ENCODE measurements at regions not wholly inside any gene's neighbourhood (a gene's known extent, or its start where the extent isn't known, plus 50 kb on each side); places are given as distances from the start of the nearest gene placed in this dataset.

DNA sequence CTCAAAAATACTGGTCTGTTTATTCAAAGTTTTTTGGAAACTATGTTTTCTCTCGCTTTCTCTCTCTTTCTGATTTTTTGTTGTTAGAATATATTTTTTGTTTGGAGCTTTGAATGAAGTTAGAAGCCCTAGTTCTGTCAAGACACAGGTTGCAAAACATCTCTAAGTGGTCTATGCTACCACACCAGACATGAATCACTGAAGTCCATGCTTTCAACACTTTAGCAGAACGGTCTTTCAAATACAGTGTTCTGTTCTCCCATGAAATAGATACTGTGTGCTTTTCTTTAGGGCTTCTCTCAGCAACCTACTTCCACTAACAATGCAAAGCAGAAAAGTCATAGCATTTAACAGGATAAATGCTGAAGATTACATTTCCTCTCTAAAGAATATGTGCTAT is 392.5 kb downstream of the TMEM167A start:
- DNase-seq, result no peak

DNA sequence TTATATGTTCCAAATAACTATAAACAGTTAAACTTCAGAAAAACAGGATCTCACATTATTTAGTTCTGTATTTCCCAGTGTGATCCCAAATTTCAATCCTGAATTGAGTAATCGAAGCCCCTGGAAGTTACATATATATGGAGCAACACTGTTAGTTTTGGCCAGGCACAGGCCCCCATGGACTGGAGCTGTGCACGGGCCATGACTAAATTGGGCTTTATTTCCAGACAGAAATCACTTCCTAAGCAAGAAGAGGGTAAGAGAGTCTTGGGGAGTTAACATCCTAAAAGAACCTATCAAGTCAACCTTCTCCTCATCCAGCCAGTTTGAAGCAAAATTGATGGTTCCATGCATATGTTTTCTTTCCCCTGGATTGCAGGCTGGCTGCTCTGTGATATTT is 393.0 kb downstream of the TMEM167A start:
- DNase-seq, result no peak

DNA sequence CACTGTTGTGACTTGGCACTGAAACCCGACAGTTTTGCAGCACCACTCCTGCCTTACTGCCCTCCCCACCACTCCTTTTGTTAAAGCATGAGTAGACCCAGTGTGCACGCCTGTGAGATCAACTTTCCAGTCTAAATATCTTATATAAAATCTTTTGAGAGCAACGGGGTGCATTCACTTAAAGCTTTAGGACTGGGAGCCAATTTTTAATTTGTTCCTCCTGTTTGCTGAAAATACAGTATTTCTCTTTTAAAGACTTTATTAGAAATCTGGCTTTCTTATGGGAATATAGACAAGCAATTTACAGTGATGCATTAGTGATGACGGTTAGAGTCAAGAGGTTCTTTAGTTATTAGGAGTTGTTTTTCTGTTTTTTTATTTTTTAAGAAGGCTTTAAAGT is 397.5 kb downstream of the TMEM167A start:
- DNase-seq, result no peak

DNA sequence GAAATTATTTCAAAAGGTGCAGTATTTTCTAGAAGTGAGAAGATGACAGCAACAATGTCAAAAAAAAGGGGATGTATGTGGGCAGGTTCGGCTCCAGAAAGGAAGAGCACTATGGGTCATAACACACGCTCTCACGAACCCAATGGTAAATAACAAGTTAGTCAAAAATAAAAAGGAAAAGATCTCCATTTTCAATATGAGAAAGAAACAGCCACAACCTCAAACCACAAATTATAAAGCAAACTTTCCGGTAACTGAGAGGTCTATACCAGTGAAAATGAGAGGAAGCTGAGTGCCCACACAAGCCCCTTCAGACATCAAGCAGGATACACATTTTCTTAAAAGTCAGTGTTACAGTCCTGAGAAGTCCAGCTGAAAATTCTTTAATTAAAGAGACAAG is 398.5 kb upstream of the RPS23 start:
- peak; percentile 25 for DNase-seq

DNA sequence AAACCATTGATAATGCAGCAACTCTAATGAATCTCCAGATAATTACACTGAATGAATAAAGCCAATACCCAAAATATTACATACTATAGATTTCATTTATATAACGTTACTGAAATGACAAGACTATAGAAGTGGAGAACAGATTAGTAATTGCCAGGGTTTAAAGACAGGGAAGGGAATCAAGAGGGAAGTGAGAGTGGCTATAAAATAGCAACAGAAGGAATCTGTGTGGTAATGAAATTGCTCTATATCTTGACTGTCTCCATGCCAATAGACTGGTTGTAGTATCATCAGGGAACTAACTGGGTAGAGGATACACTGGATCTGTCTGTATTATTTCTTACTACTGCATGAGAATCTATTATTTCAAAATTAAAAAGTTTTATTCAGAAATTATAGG is 396.5 kb upstream of the RPS23 start:
- no peak for DNase-seq

DNA sequence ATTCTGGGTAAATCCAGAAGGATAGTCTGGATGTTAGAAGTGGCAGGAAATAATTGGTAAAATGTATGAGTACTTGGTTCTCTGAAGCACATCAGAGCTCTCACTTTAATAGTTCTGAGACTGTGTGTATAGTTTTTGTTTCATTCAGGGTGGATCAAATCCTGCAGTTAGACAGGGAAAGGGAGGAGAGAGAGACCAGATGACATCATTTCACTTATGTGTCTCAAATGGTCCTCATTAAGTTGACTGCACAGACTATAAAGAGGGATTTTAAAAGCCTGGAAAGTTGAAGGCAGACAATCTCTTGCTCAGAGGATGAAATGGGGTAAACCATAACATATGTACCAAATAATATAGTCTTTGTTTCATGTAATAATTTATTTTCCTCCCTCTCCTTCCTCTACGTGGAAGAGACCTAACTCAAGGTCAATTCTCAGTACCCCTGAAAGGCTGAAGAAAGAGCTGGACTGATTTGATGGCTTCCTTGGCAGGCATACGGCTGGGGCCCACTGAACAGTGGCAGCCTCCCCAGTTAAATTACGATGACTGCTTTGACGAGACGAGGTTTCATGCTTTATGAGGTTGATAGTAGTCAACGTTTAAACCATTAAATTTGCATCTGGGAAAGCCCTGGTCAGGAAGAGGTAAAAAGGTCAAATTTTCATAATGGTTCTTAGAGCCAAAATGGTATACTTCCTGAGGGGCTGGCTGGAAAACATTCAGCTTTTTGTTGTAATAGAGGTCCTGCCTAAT is 395.1 kb upstream of the RPS23 start:
- DNase-seq, result no peak

DNA sequence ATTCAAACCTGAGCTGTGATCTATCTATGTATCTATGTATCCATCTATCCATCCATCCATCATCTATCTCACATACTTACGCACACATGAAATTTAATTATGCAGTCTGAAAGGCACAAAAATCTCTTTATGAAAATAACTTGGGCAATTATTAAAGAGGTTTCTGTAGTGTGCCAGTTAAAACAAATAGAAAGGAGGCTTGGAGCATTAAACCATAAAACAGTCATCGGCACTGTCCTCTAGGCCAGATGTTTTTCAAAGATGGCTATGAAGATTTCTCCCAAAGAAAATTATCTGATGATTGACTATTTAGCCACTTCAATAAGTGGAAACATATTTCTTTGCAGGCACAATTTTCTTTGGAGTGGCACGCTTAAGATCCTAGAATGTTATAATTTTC is 392.5 kb upstream of the RPS23 start:
- no peak for DNase-seq

- DNase-seq, result no peak
Measured at GRCh38 chr5:82669720-82670119, 391.6 kb upstream of the RPS23 start.

DNA sequence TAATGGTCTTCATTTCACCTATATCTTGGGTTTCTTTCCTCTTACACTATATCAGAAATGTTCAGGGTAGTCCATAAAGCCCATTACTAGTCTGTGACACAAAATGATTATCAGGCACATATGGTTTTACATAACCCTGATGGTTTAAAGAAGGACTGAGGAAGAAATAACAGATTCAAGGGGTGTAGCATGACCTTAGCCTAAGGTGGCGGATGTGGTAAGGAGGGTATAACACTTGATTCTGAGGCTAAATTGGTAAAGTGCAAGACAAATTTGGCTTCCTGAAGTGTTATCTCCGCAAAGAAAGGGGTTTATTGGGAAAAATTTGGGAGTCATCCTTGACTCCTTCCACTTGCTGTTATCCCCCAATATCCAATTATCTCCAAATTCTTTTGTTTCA is 388.2 kb upstream of the RPS23 start:
- no peak for DNase-seq

- no peak for DNase-seq
Measured at GRCh38 chr5:82664732-82665131, 386.6 kb upstream of the RPS23 start.

DNA sequence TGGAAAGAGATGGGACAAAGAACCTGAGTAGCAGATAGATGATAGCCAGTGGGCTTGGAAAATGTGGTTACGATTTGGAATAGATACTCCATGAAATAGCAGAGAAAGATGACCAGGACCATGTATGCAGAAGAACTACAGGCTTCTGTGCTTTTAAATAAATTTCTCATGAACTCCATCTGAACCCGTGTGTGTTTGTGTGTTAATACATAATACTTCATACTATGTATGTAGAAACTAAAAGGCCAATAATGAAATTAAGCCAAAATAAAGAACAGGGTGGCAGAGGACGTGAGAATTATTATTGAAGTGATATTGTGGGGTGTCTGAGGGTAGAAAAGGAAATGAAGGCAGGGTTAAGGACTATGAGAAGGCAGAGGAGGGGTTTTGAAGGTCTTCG is 385.1 kb upstream of the RPS23 start:
- DNase-seq, result no peak

DNA sequence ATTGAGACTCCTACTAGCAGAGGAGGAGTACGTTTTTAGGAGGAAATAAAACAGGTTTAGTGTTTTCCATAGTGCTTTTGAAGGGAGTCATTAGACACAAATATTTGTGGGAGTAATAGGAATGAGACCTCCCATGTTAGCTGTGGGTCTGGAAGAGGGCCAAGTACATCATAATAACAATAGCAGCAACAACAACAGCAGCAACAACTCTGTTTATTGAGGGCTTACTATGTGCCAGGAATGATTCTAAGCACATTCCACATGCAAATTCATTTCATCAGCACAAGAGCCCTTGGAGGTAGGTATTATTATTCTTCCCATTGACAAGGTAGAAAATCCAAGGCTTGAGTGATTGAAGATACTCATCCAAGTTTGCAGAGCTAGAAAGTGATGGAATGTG is 384.2 kb upstream of the RPS23 start:
- no peak for DNase-seq

- no peak for DNase-seq
Measured at GRCh38 chr5:82661933-82662332, 383.8 kb upstream of the RPS23 start.

- no peak for DNase-seq
Measured at GRCh38 chr5:82661462-82661861, 383.3 kb upstream of the RPS23 start.

DNA sequence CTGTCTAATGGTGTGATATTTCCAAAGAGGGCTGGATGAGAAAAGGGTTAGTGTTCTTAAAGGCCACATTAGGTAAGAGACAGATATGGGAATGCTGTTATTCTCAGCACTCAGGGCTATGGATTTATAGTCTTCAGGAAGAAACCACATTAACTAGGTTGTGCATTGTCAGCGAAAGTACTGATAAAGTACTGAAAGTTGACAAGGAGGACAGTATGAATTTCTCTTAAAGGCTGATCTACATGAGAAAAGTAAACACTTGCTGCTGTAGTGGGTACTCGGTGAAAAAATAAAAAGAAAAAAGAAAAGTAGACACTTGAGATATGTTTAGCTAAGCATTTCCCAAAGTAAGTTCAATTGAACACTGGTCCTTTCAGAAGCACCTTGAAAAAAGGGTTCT is 381.0 kb upstream of the RPS23 start:
- no peak for DNase-seq

DNA sequence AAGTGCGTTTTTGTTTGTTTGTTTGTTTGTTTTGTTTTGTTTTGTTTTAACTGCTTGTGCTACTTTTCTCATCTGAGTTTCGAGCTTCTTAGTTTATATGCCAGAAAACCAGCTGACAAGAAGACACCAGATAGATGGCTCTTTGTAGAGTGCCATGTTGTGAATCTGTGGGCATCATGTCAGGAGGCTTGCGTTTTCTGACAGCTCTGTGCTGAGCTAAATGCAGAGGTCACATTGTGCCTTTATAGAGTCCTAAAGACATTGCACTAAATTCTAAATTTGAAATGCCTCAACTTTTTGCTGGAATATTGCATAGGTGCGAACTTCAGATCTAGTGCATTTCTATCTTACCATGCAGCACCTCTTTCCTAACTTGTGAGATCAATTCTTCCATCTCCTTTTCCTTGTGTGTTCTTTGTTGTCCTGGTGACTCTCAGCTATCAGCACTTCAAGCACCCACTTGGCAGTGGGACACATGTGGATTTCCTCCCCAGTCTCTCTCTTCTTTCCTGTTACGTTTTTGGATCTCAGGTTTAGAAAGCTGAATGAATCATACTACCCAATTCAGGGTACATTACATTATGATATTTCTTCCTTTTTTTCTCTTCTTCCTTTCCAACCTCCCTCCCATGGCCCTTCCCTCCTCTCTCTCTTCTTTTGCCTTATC is 379.0 kb upstream of the RPS23 start:
- DNase-seq, result no peak

- DNase-seq, result no peak
Measured at GRCh38 chr5:82656341-82656761, 378.2 kb upstream of the RPS23 start.

GRCh38 chr5:82655078-82655477 is 376.9 kb upstream of the RPS23 start:
- DNase-seq, result no peak

DNA sequence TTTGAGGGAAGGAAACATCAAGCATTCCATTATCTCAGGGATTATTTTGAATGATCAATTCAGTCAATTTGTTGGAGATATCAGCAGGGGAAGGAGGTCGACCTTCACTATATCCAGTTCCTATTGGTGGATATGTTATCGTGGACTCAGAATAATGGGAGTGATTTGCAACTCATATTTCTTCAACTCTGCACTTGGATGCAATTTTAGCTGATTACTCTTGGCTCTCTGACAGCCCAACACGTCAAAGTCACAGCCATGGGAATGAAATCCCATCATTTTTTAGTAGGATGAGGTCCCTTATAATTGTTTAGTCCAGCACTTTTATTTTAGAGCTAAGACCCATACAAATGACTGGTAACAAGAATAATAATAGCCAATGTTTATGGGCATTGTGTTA is 371.8 kb upstream of the RPS23 start:
- DNase-seq, result no peak

DNA sequence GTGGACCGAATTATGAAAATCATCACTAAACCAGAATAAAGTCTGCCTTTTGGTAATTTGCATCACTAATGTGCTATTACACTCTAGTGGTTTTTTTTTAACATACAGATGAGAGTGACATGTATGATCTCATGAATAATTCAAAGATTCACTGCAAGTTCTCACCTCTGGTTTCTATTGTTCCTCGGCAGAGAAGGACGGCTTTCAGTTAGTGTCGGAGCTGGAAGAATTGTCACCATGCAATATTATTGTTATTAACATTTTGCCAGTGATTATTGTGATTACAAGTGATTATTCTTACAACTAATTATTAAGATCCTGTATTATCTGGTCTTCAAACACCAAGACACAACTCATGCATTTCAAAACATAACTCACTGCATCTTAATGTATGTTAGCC is 366.6 kb upstream of the RPS23 start:
- no peak for DNase-seq

GRCh38 chr5:82644229-82644628 is 366.1 kb upstream of the RPS23 start:
- no peak for DNase-seq

GRCh38 chr5:82642313-82642712 is 364.2 kb upstream of the RPS23 start:
- no peak for DNase-seq

- no peak for DNase-seq
Measured at GRCh38 chr5:82641331-82642003, 363.3 kb upstream of the RPS23 start.

DNA sequence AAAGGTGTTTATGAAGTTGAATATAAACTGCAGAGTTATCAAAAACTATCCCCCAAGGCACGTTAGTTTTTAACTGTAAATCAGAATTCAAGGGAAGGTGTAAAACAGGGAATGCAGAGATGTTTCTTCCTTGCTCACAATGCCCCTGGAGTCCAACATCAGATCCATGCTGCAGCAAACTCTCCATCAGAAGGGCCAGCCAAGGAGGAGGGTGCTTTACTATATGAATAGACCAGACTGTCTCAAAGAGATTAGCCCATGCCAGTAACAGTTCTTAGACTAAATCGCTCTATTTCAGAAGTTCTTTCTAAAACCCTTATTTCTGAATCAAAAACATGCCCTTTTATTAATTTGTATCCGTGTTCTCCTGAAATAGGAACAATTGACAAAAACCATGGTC is 362.8 kb upstream of the RPS23 start:
- no peak for DNase-seq

Measured in stimulated activated CD8-positive, alpha-beta memory T cell treated with anti-CD3 and anti-CD28 coated beads, Interleukin-4, amount 100 ng/mL, for 48 hours (primary cell).